ENCODE measurements at regions not wholly inside any gene's neighbourhood (a gene's known extent, or its start where the extent isn't known, plus 50 kb on each side); places are given as distances from the start of the nearest gene placed in this dataset.
"Not testable (repeated sequence)": the region's sequence is repeated elsewhere in the genome, so short reads cannot be mapped to it uniquely, and the experiment has no call there.

- DNase-seq (ENCODE audit: low read depth in 2 of 2) = no peak
These were observed 123.2 kb upstream of the FGGY start for GRCh38 chr1:59173721-59174120.

- no peak for DNase-seq (ENCODE audit: low read depth in 2 of 2)
These were observed 120.4 kb upstream of the FGGY start for GRCh38 chr1:59176471-59176870.

GRCh38 chr1:59177756-59178155 is 119.1 kb upstream of the FGGY start:
- DNase-seq (ENCODE audit: low read depth in 2 of 2) = no peak

GRCh38 chr1:59178339-59179187 is 118.3 kb upstream of the FGGY start:
- no peak for DNase-seq (ENCODE audit: low read depth in 2 of 2)

GRCh38 chr1:59179673-59180072 is 117.2 kb upstream of the FGGY start:
- no peak for DNase-seq (ENCODE audit: low read depth in 2 of 2)

- no peak for DNase-seq (ENCODE audit: low read depth in 2 of 2)
These were observed 116.2 kb upstream of the FGGY start for GRCh38 chr1:59180735-59181134.

GRCh38 chr1:59183749-59184317 is 113.1 kb upstream of the FGGY start:
- DNase-seq (ENCODE audit: low read depth in 2 of 2) = no peak

- no peak for DNase-seq (ENCODE audit: low read depth in 2 of 2)
These were observed 112.5 kb upstream of the FGGY start for GRCh38 chr1:59184365-59184905.

- DNase-seq (ENCODE audit: low read depth in 2 of 2) = no peak
These were observed 111.6 kb upstream of the FGGY start for GRCh38 chr1:59185163-59185860.

GRCh38 chr1:59186656-59187055 is 110.2 kb upstream of the FGGY start:
- no peak for DNase-seq (ENCODE audit: low read depth in 2 of 2)

GRCh38 chr1:59188413-59189213 is 108.3 kb upstream of the FGGY start:
- DNase-seq (ENCODE audit: low read depth in 2 of 2) = no peak

- DNase-seq (ENCODE audit: low read depth in 2 of 2) = no peak
These were observed 103.3 kb upstream of the FGGY start for GRCh38 chr1:59193443-59194093.

- DNase-seq (ENCODE audit: low read depth in 2 of 2) = no peak
These were observed 102.3 kb upstream of the FGGY start for GRCh38 chr1:59194621-59195020.

- DNase-seq (ENCODE audit: low read depth in 2 of 2) = no peak
These were observed 101.7 kb upstream of the FGGY start for GRCh38 chr1:59195151-59195550.

- no peak for DNase-seq (ENCODE audit: low read depth in 2 of 2)
These were observed 98.3 kb upstream of the FGGY start for GRCh38 chr1:59198564-59198963.

- no peak for DNase-seq (ENCODE audit: low read depth in 2 of 2)
These were observed 97.7 kb upstream of the FGGY start for GRCh38 chr1:59199147-59199546.

- DNase-seq (ENCODE audit: low read depth in 2 of 2) = no peak
These were observed 97.0 kb upstream of the FGGY start for GRCh38 chr1:59199719-59200376.

- DNase-seq (ENCODE audit: low read depth in 2 of 2) = no peak
These were observed 95.6 kb upstream of the FGGY start for GRCh38 chr1:59201341-59201740.

- DNase-seq (ENCODE audit: low read depth in 2 of 2) = no peak
These were observed 94.4 kb upstream of the FGGY start for GRCh38 chr1:59202455-59202854.

- no peak for DNase-seq (ENCODE audit: low read depth in 2 of 2)
These were observed 92.9 kb upstream of the FGGY start for GRCh38 chr1:59204001-59204400.

- DNase-seq (ENCODE audit: low read depth in 2 of 2) = not testable (repeated sequence)
These were observed 90.3 kb upstream of the FGGY start for GRCh38 chr1:59206616-59207015.
